Adrenal gland (tissue), 9 donors: ENCODE measurements at regions not wholly inside any gene's neighbourhood (a gene's known extent, or its start where the extent isn't known, plus 50 kb on each side); places are given as distances from the start of the nearest gene placed in this dataset.

ENCODE experiments used
- DNase-seq, 7 donors: peaks; one replicate each; pipeline ENCODE4 v3.0.0-alpha.2; 2019 to 2020
- H3K27ac ChIP-seq, 5 donors: fragments of 200-600 bp; sonication (generic) in 4 of 5; 1 replicate in 3 of 5; 2 replicates in 2 of 5; pipeline versions ENCODE4 v1.5.1 to v1.8.0; 2016 to 2020; ENCODE audit warnings: mild to moderate bottlenecking in 1 of 5
- H3K27me3 ChIP-seq: fragments of 200-600 bp; 2 replicates; pipeline ENCODE4 v1.8.0; 2021
- H3K36me3 ChIP-seq, 2 donors: fragments of 200-600 bp; replicated peaks in 1 of 2; 1 replicate in 1 of 2; 2 replicates in 1 of 2; pipeline versions ENCODE4 v1.5.1 to v1.8.0; 2018 to 2022
- H3K4me1 ChIP-seq, 2 donors: fragments of 200-600 bp; replicated peaks in 1 of 2; 1 replicate in 1 of 2; 2 replicates in 1 of 2; pipeline versions ENCODE4 v1.5.1 to v1.8.0; 2018 to 2021
- H3K4me3 ChIP-seq, 4 donors: fragments of 200-600 bp; sonication (generic) in 3 of 4; one replicate each; pipeline ENCODE4 v1.5.1; 2016 to 2018
- H3K9me3 ChIP-seq, 3 donors: fragments of 200-600 bp; sonication (generic) in 1 of 3; replicated peaks in 1 of 3; 1 replicate in 2 of 3; 2 replicates in 1 of 3; pipeline versions ENCODE4 v1.5.1 to v1.8.0; 2016 to 2021
- POLR2A ChIP-seq, 2 donors: fragments of 450-650 bp; IDR thresholded peaks; one replicate each; pipeline ENCODE4 v1.6.1; 2017; ENCODE audit warnings: antibody characterized with exemption in 2 of 2, mild to moderate bottlenecking in 2 of 2, moderate library complexity in 1 of 2
- WGBS, 4 donors: extraction: QIAGEN DNeasy Blood & Tissue Kit in 2 of 4; methylation state at CpG; one replicate each; pipeline versions ENCODE4 v1.1.5 to v1.1.7; 2013 to 2017; 5-methylcytosine and 5-hydroxymethylcytosine counted together
- intact Hi-C, 2 donors: fragments of 100-400 bp; cut with DNase I; formaldehyde crosslinking; loops; one replicate each; pipeline versions ENCODE4 v1.14.1 to v1.15.0; 2022 to 2023
- TF ChIP-seq, protein P1 (sequence below), 6 experiments: fragments of 450-650 bp in 4 of 6; fragments of 200-600 bp in 2 of 6; sonication (generic) in 1 of 6; IDR thresholded peaks; 1 replicate in 5 of 6; 2 replicates in 1 of 6; pipeline versions ENCODE4 v1.5.1 to v1.8.0; 2016 to 2021; ENCODE audit warnings: antibody characterized with exemption in 6 of 6, mild to moderate bottlenecking in 2 of 6, moderate library complexity in 1 of 6
- donor health status: healthy with polysubstance abuse.
- donor health status: Bipolar disorder and iron deficiency.
- donor health status: DM: yes; HTN: yes; CAD: no.
- donor health status: DM: no; HTN: no; CAD: no.
- donor health status: DM: no; HTN: no; CAD: no.

DNA sequence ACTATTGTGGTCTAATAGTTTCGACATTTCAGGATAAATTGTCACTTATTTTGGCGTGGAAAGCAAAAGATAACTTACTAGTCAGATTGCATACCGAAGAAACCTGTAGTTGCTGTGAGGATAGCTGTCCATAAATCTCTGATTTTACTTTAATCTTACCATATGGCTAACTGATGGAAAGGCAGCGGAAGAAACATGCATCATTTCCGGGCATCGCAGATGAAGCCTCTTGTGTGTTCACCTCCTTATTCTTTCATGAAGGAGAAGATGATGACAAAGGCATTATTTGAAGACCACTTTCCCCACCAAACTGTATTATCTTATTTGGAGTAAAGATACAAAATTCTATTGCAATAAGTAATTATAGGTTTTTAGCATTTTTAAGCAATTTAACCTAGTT, 763.6 kb upstream of the SLITRK6 start:
- no peak overlapping the region for H3K27ac ChIP-seq
- no peak overlapping the region for H3K4me3 ChIP-seq
- H3K4me1 ChIP-seq, result no peaks in the 10 kb centered on the region
- no peak for DNase-seq
- TF ChIP-seq, protein P1, sequence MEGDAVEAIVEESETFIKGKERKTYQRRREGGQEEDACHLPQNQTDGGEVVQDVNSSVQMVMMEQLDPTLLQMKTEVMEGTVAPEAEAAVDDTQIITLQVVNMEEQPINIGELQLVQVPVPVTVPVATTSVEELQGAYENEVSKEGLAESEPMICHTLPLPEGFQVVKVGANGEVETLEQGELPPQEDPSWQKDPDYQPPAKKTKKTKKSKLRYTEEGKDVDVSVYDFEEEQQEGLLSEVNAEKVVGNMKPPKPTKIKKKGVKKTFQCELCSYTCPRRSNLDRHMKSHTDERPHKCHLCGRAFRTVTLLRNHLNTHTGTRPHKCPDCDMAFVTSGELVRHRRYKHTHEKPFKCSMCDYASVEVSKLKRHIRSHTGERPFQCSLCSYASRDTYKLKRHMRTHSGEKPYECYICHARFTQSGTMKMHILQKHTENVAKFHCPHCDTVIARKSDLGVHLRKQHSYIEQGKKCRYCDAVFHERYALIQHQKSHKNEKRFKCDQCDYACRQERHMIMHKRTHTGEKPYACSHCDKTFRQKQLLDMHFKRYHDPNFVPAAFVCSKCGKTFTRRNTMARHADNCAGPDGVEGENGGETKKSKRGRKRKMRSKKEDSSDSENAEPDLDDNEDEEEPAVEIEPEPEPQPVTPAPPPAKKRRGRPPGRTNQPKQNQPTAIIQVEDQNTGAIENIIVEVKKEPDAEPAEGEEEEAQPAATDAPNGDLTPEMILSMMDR (IDR thresholded peaks at IDR 0.05), result no peak
- TF ChIP-seq POLR2A (IDR thresholded peaks at IDR 0.05), result no peak
- no peaks in the 10 kb centered on the region for H3K36me3 ChIP-seq
- intact Hi-C loops, result no loop called here
- H3K9me3 ChIP-seq, result no peaks in the 10 kb centered on the region
- no peaks in the 10 kb centered on the region for H3K27me3 ChIP-seq
- WGBS, 4 donors, result 85 to 93% (median 90%) methylated on average over 6 of the region's 6 CpGs

DNA sequence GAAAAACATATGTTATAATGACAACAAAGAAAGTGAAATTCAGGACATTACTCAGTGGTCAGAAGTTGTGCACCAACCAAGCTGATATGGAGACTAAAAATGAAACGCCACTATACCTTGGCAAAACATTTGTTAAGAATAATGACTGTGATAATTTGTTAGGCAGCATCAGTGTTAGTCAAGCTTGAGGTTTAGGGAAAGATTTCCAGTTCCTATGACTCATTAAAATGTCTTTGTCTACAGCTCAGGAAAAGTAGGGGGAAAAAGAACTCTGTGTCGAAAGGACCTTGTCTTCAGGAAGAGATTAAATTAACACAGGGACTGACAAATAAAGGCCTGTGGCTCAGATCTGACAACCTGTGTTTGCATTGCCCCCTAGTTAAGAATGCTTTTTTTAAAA, 764.1 kb upstream of the SLITRK6 start:
- Histone ChIP-seq H3K4me3 (no peak overlapping the region), H3K27ac (no peak overlapping the region), H3K27me3 (no peaks in the 10 kb centered on the region), H3K36me3 (no peaks in the 10 kb centered on the region), H3K4me1 (no peaks in the 10 kb centered on the region), H3K9me3 (no peaks in the 10 kb centered on the region)
- no peak for DNase-seq
- intact Hi-C loops, result no loop called here
- 52 to 58% (median 55%) methylated on average over 2 of the region's 2 CpGs for WGBS, 4 donors
- no peak for TF ChIP-seq POLR2A (IDR thresholded peaks at IDR 0.05)
- TF ChIP-seq, protein P1 (IDR thresholded peaks at IDR 0.05), result no peak

DNA sequence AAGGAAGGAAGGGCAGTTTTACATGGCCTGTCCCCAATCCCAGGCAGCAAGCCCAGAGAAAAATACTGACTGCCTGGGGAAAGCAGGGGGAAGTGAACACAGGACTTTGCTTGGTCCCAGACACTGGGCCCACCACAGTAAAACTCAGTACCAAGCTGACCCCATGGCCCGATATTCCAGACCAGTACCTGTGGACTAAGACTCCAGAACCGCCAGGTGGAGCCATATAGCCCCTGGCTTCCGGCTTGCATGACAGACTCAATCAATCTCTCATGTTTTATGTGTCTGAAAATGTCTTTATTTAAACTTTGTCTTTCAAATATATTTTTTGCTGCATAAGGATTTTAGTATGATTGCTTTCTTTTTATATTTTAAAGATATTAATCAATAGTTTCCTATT, 767.9 kb upstream of the SLITRK6 start:
- 72 to 78% (median 76%) methylated on average over 3 of the region's 3 CpGs for WGBS, 4 donors
- DNase-seq, result no peak
- no peak overlapping the region for H3K4me3 ChIP-seq
- no peaks in the 10 kb centered on the region for H3K27me3 ChIP-seq
- no peaks in the 10 kb centered on the region for H3K36me3 ChIP-seq
- no peaks in the 10 kb centered on the region for H3K9me3 ChIP-seq
- no peaks in the 10 kb centered on the region for H3K4me1 ChIP-seq
- no peak overlapping the region for H3K27ac ChIP-seq
- TF ChIP-seq POLR2A (IDR thresholded peaks at IDR 0.05), result no peak
- TF ChIP-seq, protein P1 (IDR thresholded peaks at IDR 0.05), result peak in 1 of 6 experiments; percentile 8
- intact Hi-C loops, result no loop called here

DNA sequence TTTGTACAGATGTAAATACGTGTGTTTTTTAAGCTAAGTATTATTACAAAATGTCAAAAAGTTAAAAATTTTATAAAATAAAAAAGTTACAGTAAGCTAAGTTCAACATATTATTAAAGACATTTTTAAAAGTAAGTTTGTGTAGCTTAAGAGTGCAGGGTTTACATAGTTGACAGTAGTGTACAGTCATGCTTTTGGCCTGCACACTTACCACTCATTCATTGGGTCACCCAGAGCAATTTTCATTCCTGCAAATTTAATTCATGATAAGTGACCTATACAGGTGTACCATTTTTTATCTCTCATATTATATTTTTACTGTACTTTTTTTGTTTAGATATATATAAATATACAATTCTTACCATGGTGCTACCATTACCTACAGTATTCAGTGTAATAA, 769.9 kb upstream of the SLITRK6 start:
- no peaks in the 10 kb centered on the region for H3K9me3 ChIP-seq
- no peak overlapping the region for H3K27ac ChIP-seq
- intact Hi-C loops, result no loop called here
- no peak overlapping the region for H3K4me3 ChIP-seq
- no peaks in the 10 kb centered on the region for H3K4me1 ChIP-seq
- 68 to 84% (median 79%) methylated on average over 1 of the region's 1 CpG for whole genome bisulfite sequencing, 4 donors
- no peak for DNase-seq
- H3K36me3 ChIP-seq, result no peaks in the 10 kb centered on the region
- no peaks in the 10 kb centered on the region for H3K27me3 ChIP-seq
- TF ChIP-seq, protein P1 (IDR thresholded peaks at IDR 0.05), result no peak
- TF ChIP-seq POLR2A (IDR thresholded peaks at IDR 0.05), result no peak
